ENCODE measurements at regions not wholly inside any gene's neighbourhood (a gene's known extent, or its start where the extent isn't known, plus 50 kb on each side); places are given as distances from the start of the nearest gene placed in this dataset.

DNA sequence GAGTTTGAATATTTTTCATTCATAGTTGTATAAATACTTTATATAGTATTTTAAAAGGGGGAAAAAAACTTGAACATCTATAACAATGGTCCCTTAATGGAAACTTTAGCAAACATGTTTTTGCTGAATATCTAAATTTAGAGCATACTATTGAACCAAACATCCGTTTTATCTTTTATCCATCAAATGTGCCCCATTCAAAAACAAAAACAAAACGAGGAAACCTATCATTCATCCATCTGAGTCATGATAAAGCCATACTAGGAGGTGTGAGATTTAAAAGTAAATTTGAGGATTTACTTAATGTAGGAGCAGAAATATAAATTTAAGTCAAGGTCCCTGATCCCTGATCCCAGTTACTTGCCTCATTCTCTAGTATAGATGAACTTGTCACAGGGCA, 463.6 kb upstream of the MDFIC2 start:
- no peaks in the 10 kb centered on the region for H3K4me1 ChIP-seq (ENCODE audit: insufficient read depth, low read length, severe bottlenecking)
- no peaks in the 10 kb centered on the region for H3K79me2 ChIP-seq (ENCODE audit: insufficient read depth, low read length)
- no peak overlapping the region for H3K9ac ChIP-seq (ENCODE audit: low read length)
- no peaks in the 10 kb centered on the region for H3K9me2 ChIP-seq (ENCODE audit: low read depth, low read length)
- no peaks in the 10 kb centered on the region for H3F3A ChIP-seq (ENCODE audit: insufficient read depth, low read length)
- no peak overlapping the region for H3K27ac ChIP-seq (ENCODE audit: low read depth, low read length, poor library complexity, severe bottlenecking)
- no peak overlapping the region for H2AFZ ChIP-seq (ENCODE audit: low read length)
- H3K27me3 ChIP-seq (ENCODE audit: insufficient read depth, low read length), result no peaks in the 10 kb centered on the region
- TF ChIP-seq, protein P1, sequence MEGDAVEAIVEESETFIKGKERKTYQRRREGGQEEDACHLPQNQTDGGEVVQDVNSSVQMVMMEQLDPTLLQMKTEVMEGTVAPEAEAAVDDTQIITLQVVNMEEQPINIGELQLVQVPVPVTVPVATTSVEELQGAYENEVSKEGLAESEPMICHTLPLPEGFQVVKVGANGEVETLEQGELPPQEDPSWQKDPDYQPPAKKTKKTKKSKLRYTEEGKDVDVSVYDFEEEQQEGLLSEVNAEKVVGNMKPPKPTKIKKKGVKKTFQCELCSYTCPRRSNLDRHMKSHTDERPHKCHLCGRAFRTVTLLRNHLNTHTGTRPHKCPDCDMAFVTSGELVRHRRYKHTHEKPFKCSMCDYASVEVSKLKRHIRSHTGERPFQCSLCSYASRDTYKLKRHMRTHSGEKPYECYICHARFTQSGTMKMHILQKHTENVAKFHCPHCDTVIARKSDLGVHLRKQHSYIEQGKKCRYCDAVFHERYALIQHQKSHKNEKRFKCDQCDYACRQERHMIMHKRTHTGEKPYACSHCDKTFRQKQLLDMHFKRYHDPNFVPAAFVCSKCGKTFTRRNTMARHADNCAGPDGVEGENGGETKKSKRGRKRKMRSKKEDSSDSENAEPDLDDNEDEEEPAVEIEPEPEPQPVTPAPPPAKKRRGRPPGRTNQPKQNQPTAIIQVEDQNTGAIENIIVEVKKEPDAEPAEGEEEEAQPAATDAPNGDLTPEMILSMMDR (IDR thresholded peaks at IDR 0.05; ENCODE audit: low read length), result no peak
- TF ChIP-seq EZH2 (IDR thresholded peaks at IDR 0.05; ENCODE audit: borderline replicate concordance, low read length), result no peak
- no peaks in the 10 kb centered on the region for H3K9me3 ChIP-seq (ENCODE audit: low read length)
- H4K20me1 ChIP-seq (ENCODE audit: insufficient read depth, low read length), result no peaks in the 10 kb centered on the region
- H3K4me3 ChIP-seq (ENCODE audit: low read depth, low read length, poor library complexity, severe bottlenecking), result no peak overlapping the region
- H3K4me2 ChIP-seq (ENCODE audit: low read length), result no peak overlapping the region
- H3K36me3 ChIP-seq (ENCODE audit: insufficient read depth, low read length), result no peaks in the 10 kb centered on the region

DNA sequence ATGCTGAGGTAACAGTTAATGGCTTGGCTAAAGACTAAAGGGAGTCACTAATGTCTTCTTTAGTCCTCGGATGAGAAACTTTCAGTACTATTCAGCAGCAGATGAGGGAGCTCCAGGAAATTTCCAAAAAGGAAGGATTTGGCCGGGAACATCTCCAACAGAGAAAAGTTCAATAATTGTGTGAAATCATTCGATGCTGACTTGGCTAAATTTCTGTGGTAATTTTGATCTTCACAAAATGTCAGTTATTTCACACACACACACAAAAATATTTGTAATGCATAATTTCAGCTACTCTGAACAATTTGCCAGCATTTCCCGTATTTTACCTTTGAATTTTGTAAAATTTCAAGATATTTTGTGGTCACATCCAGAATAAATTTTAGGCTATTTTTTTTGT, 462.8 kb upstream of the MDFIC2 start:
- no peak overlapping the region for H2AFZ ChIP-seq (ENCODE audit: low read length)
- no peak overlapping the region for H3K4me2 ChIP-seq (ENCODE audit: low read length)
- TF ChIP-seq, protein P1 (IDR thresholded peaks at IDR 0.05; ENCODE audit: low read length), result no peak
- TF ChIP-seq EZH2 (IDR thresholded peaks at IDR 0.05; ENCODE audit: borderline replicate concordance, low read length), result no peak
- H3F3A ChIP-seq (ENCODE audit: insufficient read depth, low read length), result no peaks in the 10 kb centered on the region
- H3K36me3 ChIP-seq (ENCODE audit: insufficient read depth, low read length), result no peaks in the 10 kb centered on the region
- no peaks in the 10 kb centered on the region for H3K79me2 ChIP-seq (ENCODE audit: insufficient read depth, low read length)
- H3K4me3 ChIP-seq (ENCODE audit: low read depth, low read length, poor library complexity, severe bottlenecking), result no peak overlapping the region
- H3K27ac ChIP-seq (ENCODE audit: low read depth, low read length, poor library complexity, severe bottlenecking), result no peak overlapping the region
- H3K27me3 ChIP-seq (ENCODE audit: insufficient read depth, low read length), result no peaks in the 10 kb centered on the region
- no peaks in the 10 kb centered on the region for H3K4me1 ChIP-seq (ENCODE audit: insufficient read depth, low read length, severe bottlenecking)
- H3K9me3 ChIP-seq (ENCODE audit: low read length), result no peaks in the 10 kb centered on the region
- no peaks in the 10 kb centered on the region for H3K9me2 ChIP-seq (ENCODE audit: low read depth, low read length)
- H3K9ac ChIP-seq (ENCODE audit: low read length), result no peak overlapping the region
- no peaks in the 10 kb centered on the region for H4K20me1 ChIP-seq (ENCODE audit: insufficient read depth, low read length)

DNA sequence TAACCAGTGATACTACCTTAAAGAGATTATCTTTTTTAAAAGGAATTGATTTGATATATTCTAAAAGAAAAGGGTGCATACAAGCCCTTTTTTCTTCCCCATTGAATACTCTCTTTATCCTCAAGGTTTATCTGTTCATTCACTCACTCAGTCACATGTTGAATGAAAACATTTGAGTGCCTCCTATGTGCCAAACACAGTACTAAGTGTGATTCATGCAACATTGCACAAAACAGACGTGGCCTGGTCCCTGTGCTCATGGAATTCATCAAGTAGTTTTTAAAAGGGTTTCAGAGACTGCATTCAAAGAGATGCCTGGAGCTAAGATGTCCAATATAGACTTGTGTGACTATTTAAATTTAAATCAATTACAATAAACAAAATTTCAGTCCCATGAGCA, 462.2 kb upstream of the MDFIC2 start:
- H3F3A ChIP-seq (ENCODE audit: insufficient read depth, low read length), result no peaks in the 10 kb centered on the region
- H3K36me3 ChIP-seq (ENCODE audit: insufficient read depth, low read length), result no peaks in the 10 kb centered on the region
- H3K4me3 ChIP-seq (ENCODE audit: low read depth, low read length, poor library complexity, severe bottlenecking), result no peak overlapping the region
- H3K27ac ChIP-seq (ENCODE audit: low read depth, low read length, poor library complexity, severe bottlenecking), result no peak overlapping the region
- H2AFZ ChIP-seq (ENCODE audit: low read length), result no peak overlapping the region
- H3K9ac ChIP-seq (ENCODE audit: low read length), result no peak overlapping the region
- H3K4me2 ChIP-seq (ENCODE audit: low read length), result no peak overlapping the region
- no peaks in the 10 kb centered on the region for H3K79me2 ChIP-seq (ENCODE audit: insufficient read depth, low read length)
- H4K20me1 ChIP-seq (ENCODE audit: insufficient read depth, low read length), result no peaks in the 10 kb centered on the region
- H3K27me3 ChIP-seq (ENCODE audit: insufficient read depth, low read length), result no peaks in the 10 kb centered on the region
- H3K4me1 ChIP-seq (ENCODE audit: insufficient read depth, low read length, severe bottlenecking), result no peaks in the 10 kb centered on the region
- TF ChIP-seq, protein P1 (IDR thresholded peaks at IDR 0.05; ENCODE audit: low read length), result no peak
- TF ChIP-seq EZH2 (IDR thresholded peaks at IDR 0.05; ENCODE audit: borderline replicate concordance, low read length), result no peak
- no peaks in the 10 kb centered on the region for H3K9me2 ChIP-seq (ENCODE audit: low read depth, low read length)
- H3K9me3 ChIP-seq (ENCODE audit: low read length), result no peaks in the 10 kb centered on the region

Data from OCI-LY1 (cell line).